GM12878 (cell line): ENCODE measurements at regions not wholly inside any gene's neighbourhood (a gene's known extent, or its start where the extent isn't known, plus 50 kb on each side); places are given as distances from the start of the nearest gene placed in this dataset.

ENCODE experiments used
- ASH2L ChIP-seq: fragments of 300-600, 200-600 bp; sonication (generic); IDR thresholded peaks from 2 replicates; pipeline ENCODE4 v1.6.1; 2017; ENCODE audit warnings: low read depth, mild to moderate bottlenecking, borderline replicate concordance
- BACH1 ChIP-seq: fragments of 450-650 bp; IDR thresholded peaks from 2 replicates; pipeline ENCODE4 v1.6.1; 2017; ENCODE audit warnings: mild to moderate bottlenecking, borderline replicate concordance
- BCL11A ChIP-seq: IDR thresholded peaks from 2 replicates; pipeline ENCODE4 v1.6.1; 2011; ENCODE audit warnings: low read depth, low read length
- BMI1 ChIP-seq: fragments of 450-650 bp; IDR thresholded peaks from 2 replicates; pipeline ENCODE4 v1.6.1; 2016; ENCODE audit warnings: mild to moderate bottlenecking, moderate library complexity, borderline replicate concordance
- CHD4 ChIP-seq: fragments of 200-600 bp; sonication (generic); IDR thresholded peaks from 2 replicates; pipeline ENCODE4 v1.6.1; 2016; ENCODE audit warnings: mild to moderate bottlenecking
- HDAC6 ChIP-seq: fragments of 200-600 bp; sonication (generic); IDR thresholded peaks from one replicate; pipeline ENCODE4 v1.8.0; 2017; ENCODE audit warnings: antibody characterized with exemption; ENCODE audit not compliant: unreplicated experiment
- IRF4 ChIP-seq: IDR thresholded peaks from 2 replicates; pipeline ENCODE4 v1.6.1; 2011; ENCODE audit warnings: low read depth, low read length
- JUNB ChIP-seq: IDR thresholded peaks from 2 replicates; pipeline ENCODE4 v1.6.1; 2016; ENCODE audit warnings: antibody characterized with exemption, mild to moderate bottlenecking
- MTA3 ChIP-seq: IDR thresholded peaks from 2 replicates; pipeline ENCODE4 v1.6.1; 2012; ENCODE audit warnings: low read length, inconsistent platforms, borderline replicate concordance
- MXI1 ChIP-seq: fragments of 150-350 bp; IDR thresholded peaks from 2 replicates; pipeline ENCODE4 v1.6.1; 2011; ENCODE audit warnings: low read depth, mild to moderate bottlenecking, inconsistent platforms, low read length, improper control_type of control experiment
- NFYA ChIP-seq: IDR thresholded peaks from 2 replicates; pipeline ENCODE4 v1.6.1; 2011; ENCODE audit warnings: low read depth, mild to moderate bottlenecking, low read length, improper control_type of control experiment, borderline replicate concordance
- PAX8 ChIP-seq: fragments of 450-650 bp; IDR thresholded peaks from 2 replicates; pipeline ENCODE4 v1.6.1; 2017; ENCODE audit warnings: mild to moderate bottlenecking, moderate library complexity
- POLR2AphosphoS5 ChIP-seq: IDR thresholded peaks from 2 replicates; pipeline ENCODE4 v1.6.1; 2011; ENCODE audit warnings: mild to moderate bottlenecking, low read length, inconsistent platforms
- POU2F2 ChIP-seq: IDR thresholded peaks from 3 replicates; pipeline ENCODE4 v1.6.1; 2011; ENCODE audit warnings: low read depth, mild to moderate bottlenecking, low read length, borderline replicate concordance
- SIX5 ChIP-seq: IDR thresholded peaks from 2 replicates; pipeline ENCODE4 v1.6.1; 2011; ENCODE audit warnings: mild to moderate bottlenecking, low read depth, low read length, moderate library complexity; ENCODE audit not compliant: severe bottlenecking
- SMAD1 ChIP-seq: fragments of 450-650 bp; IDR thresholded peaks from 2 replicates; pipeline ENCODE4 v1.6.1; 2018; ENCODE audit warnings: mild to moderate bottlenecking, low read depth; ENCODE audit not compliant: partially characterized antibody
- SMARCA5 ChIP-seq: fragments of 450-650 bp; IDR thresholded peaks from 2 replicates; pipeline ENCODE4 v1.6.1; 2017; ENCODE audit warnings: mild to moderate bottlenecking
- STAT3 ChIP-seq: IDR thresholded peaks from 2 replicates; pipeline ENCODE4 v1.6.1; 2011; ENCODE audit warnings: low read depth, low read length, improper control_type of control experiment
- SUZ12 ChIP-seq: fragments of 200-600 bp; sonication (generic); IDR thresholded peaks from one replicate; pipeline ENCODE4 v1.6.1; 2018; ENCODE audit warnings: antibody characterized with exemption, mild to moderate bottlenecking; ENCODE audit not compliant: unreplicated experiment
- ZBED1 ChIP-seq: IDR thresholded peaks from 2 replicates; pipeline ENCODE4 v1.6.1; 2016; ENCODE audit warnings: borderline replicate concordance
- ZNF207 ChIP-seq: fragments of 450-650 bp; IDR thresholded peaks from 2 replicates; pipeline ENCODE4 v1.6.1; 2014; ENCODE audit warnings: antibody characterized with exemption, mild to moderate bottlenecking, borderline replicate concordance
- ZNF24 ChIP-seq: fragments of 450-650 bp; IDR thresholded peaks from 2 replicates; pipeline ENCODE4 v1.6.1; 2017; ENCODE audit warnings: antibody characterized with exemption, mild to moderate bottlenecking
- ZSCAN29 ChIP-seq: fragments of 450-650 bp; IDR thresholded peaks from 2 replicates; pipeline ENCODE4 v1.6.1; 2017; ENCODE audit warnings: mild to moderate bottlenecking, moderate library complexity
- ZZZ3 ChIP-seq: IDR thresholded peaks from 2 replicates; pipeline ENCODE4 v1.6.1; 2011; ENCODE audit warnings: low read depth; ENCODE audit not compliant: control insufficient read depth, insufficient read length
- TF ChIP-seq, protein P1 (sequence below): fragments of 450-650 bp; IDR thresholded peaks from 2 replicates; pipeline ENCODE4 v1.6.1; 2016; ENCODE audit warnings: mild to moderate bottlenecking
- TF ChIP-seq, protein P2 (sequence below): fragments of 450-650 bp; IDR thresholded peaks from 2 replicates; pipeline ENCODE4 v1.6.1; 2014; ENCODE audit warnings: mild to moderate bottlenecking
- TF ChIP-seq, protein P3 (sequence below): fragments of 450-650 bp; IDR thresholded peaks from 2 replicates; pipeline ENCODE4 v1.6.1; 2018; ENCODE audit warnings: mild to moderate bottlenecking, low read depth, moderate library complexity; ENCODE audit not compliant: partially characterized antibody
- TF ChIP-seq, protein P4 (sequence below): fragments of 450-650 bp; IDR thresholded peaks from 2 replicates; pipeline ENCODE4 v1.6.1; 2017; ENCODE audit warnings: low read depth, mild to moderate bottlenecking, moderate library complexity

DNA sequence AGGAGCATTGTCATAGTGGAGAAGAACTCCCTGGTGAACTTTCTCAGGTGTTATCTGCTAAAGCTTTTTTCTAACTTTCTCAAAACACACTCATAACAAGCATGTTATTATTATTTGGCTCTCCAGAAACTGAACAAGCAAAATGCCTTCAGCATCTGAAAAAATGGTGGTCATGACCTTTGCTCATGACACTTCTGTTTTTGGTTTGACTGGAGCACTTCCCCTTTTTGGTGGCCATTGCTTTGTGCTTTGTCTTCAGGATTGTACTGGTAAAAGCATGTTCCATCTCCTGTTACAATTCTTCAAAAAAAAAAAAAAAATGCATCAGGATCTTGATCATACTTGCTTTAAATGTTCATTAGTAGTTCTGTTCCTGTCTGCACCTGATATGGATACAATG is 1241.6 kb upstream of the USP15 start (continued):
- TF ChIP-seq NFYA (no peak), HDAC6 (no peak), ZZZ3 (no peak), ASH2L (no peak), SMARCA5 (no peak), MXI1 (no peak), IRF4 (peak; percentile 69; the same call in 1 of the 2 replicates), BMI1 (no peak), SIX5 (no peak), ZBED1 (no peak), JUNB (0 out of 2 replicates have a peak, but pooled peaks have one; percentile 17), PAX8 (no peak), BACH1 (peak; percentile 47; the same call in 1 of the 2 replicates), CHD4 (no peak), STAT3 (no peak), ZSCAN29 (no peak), POU2F2 (no peak), ZNF207 (no peak), SUZ12 (no peak), MTA3 (no peak), BCL11A (no peak), ZNF24 (no peak), POLR2AphosphoS5 (no peak), SMAD1 (no peak)
- TF ChIP-seq, protein P1, sequence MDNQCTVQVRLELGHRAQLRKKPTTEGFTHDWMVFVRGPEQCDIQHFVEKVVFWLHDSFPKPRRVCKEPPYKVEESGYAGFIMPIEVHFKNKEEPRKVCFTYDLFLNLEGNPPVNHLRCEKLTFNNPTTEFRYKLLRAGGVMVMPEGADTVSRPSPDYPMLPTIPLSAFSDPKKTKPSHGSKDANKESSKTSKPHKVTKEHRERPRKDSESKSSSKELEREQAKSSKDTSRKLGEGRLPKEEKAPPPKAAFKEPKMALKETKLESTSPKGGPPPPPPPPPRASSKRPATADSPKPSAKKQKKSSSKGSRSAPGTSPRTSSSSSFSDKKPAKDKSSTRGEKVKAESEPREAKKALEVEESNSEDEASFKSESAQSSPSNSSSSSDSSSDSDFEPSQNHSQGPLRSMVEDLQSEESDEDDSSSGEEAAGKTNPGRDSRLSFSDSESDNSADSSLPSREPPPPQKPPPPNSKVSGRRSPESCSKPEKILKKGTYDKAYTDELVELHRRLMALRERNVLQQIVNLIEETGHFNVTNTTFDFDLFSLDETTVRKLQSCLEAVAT = 0 out of 2 replicates have a peak, but pooled peaks have one; percentile 20
- TF ChIP-seq, protein P2, sequence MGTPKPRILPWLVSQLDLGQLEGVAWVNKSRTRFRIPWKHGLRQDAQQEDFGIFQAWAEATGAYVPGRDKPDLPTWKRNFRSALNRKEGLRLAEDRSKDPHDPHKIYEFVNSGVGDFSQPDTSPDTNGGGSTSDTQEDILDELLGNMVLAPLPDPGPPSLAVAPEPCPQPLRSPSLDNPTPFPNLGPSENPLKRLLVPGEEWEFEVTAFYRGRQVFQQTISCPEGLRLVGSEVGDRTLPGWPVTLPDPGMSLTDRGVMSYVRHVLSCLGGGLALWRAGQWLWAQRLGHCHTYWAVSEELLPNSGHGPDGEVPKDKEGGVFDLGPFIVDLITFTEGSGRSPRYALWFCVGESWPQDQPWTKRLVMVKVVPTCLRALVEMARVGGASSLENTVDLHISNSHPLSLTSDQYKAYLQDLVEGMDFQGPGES = no peak
- TF ChIP-seq, protein P3, sequence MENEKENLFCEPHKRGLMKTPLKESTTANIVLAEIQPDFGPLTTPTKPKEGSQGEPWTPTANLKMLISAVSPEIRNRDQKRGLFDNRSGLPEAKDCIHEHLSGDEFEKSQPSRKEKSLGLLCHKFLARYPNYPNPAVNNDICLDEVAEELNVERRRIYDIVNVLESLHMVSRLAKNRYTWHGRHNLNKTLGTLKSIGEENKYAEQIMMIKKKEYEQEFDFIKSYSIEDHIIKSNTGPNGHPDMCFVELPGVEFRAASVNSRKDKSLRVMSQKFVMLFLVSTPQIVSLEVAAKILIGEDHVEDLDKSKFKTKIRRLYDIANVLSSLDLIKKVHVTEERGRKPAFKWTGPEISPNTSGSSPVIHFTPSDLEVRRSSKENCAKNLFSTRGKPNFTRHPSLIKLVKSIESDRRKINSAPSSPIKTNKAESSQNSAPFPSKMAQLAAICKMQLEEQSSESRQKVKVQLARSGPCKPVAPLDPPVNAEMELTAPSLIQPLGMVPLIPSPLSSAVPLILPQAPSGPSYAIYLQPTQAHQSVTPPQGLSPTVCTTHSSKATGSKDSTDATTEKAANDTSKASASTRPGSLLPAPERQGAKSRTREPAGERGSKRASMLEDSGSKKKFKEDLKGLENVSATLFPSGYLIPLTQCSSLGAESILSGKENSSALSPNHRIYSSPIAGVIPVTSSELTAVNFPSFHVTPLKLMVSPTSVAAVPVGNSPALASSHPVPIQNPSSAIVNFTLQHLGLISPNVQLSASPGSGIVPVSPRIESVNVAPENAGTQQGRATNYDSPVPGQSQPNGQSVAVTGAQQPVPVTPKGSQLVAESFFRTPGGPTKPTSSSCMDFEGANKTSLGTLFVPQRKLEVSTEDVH = no peak
- TF ChIP-seq, protein P4, sequence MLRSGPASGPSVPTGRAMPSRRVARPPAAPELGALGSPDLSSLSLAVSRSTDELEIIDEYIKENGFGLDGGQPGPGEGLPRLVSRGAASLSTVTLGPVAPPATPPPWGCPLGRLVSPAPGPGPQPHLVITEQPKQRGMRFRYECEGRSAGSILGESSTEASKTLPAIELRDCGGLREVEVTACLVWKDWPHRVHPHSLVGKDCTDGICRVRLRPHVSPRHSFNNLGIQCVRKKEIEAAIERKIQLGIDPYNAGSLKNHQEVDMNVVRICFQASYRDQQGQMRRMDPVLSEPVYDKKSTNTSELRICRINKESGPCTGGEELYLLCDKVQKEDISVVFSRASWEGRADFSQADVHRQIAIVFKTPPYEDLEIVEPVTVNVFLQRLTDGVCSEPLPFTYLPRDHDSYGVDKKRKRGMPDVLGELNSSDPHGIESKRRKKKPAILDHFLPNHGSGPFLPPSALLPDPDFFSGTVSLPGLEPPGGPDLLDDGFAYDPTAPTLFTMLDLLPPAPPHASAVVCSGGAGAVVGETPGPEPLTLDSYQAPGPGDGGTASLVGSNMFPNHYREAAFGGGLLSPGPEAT = no peak
